Thyroid gland (tissue), 4 donors: ENCODE measurements at regions not wholly inside any gene's neighbourhood (a gene's known extent, or its start where the extent isn't known, plus 50 kb on each side); places are given as distances from the start of the nearest gene placed in this dataset.
"Not testable (repeated sequence)": the region's sequence is repeated elsewhere in the genome, so short reads cannot be mapped to it uniquely, and the experiment has no call there.

Experiments
- DNase-seq, 2 donors: peaks; one replicate each; pipeline ENCODE4 v3.0.0-alpha.2; 2019
- H3K27ac ChIP-seq, 3 donors: fragments of 200-600 bp; sonication (generic); 1 replicate in 2 of 3; 2 replicates in 1 of 3; pipeline ENCODE4 v1.5.1; 2016 to 2019; ENCODE audit warnings: mild to moderate bottlenecking in 1 of 3, moderate library complexity in 1 of 3
- H3K27me3 ChIP-seq: fragments of 200-600 bp; sonication (generic); one replicate; pipeline ENCODE4 v1.5.1; 2019
- H3K36me3 ChIP-seq, 2 donors: fragments of 200-600 bp; sonication (generic); one replicate each; pipeline ENCODE4 v1.5.1; 2016 to 2019
- H3K4me1 ChIP-seq, 2 donors: fragments of 200-600 bp; sonication (generic); one replicate each; pipeline ENCODE4 v1.5.1; 2017 to 2019
- H3K4me3 ChIP-seq, 3 donors: fragments of 200-600 bp; sonication (generic); replicated peaks in 1 of 3; 1 replicate in 2 of 3; 2 replicates in 1 of 3; pipeline ENCODE4 v1.5.1; 2016; ENCODE audit warnings: mild to moderate bottlenecking in 1 of 3
- H3K9me3 ChIP-seq: fragments of 200-600 bp; sonication (generic); one replicate; pipeline ENCODE4 v1.5.1; 2017
- CTCF ChIP-seq, 6 experiments: fragments of 200-600 bp in 3 of 6; fragments of 450-650 bp in 3 of 6; sonication (generic) in 3 of 6; IDR thresholded peaks; one replicate each; pipeline ENCODE4 v1.5.1; 2016 to 2019; ENCODE audit warnings: antibody characterized with exemption in 6 of 6, mild to moderate bottlenecking in 2 of 6, inconsistent platforms in 1 of 6, moderate library complexity in 1 of 6
- POLR2A ChIP-seq, 2 donors: fragments of 450-650 bp; IDR thresholded peaks; one replicate each; pipeline ENCODE4 v1.6.1; 2017; ENCODE audit warnings: antibody characterized with exemption in 2 of 2, mild to moderate bottlenecking in 2 of 2, moderate library complexity in 1 of 2
- WGBS, 2 donors: methylation state at CpG; one replicate each; pipeline ENCODE4 v1.1.5; 2017; 5-methylcytosine and 5-hydroxymethylcytosine counted together
- intact Hi-C: fragments of 100-400 bp; cut with DNase I; formaldehyde crosslinking; loops from one replicate; pipeline ENCODE4 v1.15.1; 2023

DNA sequence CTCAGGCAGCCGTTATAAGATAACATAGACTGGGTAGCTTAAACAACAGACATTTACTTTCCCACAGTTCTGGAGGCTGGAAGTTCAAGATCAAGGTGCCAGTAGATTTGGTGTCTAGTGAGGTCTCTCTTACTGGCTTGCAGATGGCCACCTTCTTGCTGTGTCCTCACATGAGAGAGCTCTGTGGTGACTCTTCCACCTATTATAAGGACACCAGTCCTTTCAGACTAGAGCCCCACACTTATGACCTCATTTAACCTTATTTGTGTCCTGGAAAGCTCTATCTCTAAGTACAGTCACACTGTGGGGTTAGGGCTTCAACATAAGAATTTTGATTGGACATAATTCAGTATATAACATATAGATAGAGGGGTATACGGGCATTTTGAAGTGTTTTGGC is 245.0 kb downstream of the UTRN start:
- intact Hi-C loops: no loop called here
- no peak for DNase-seq
- no peaks in the 10 kb centered on the region for H3K27me3 ChIP-seq
- H3K9me3 ChIP-seq: no peaks in the 10 kb centered on the region
- TF ChIP-seq POLR2A (IDR thresholded peaks at IDR 0.05): no peak
- TF ChIP-seq CTCF (IDR thresholded peaks at IDR 0.05): no peak
- WGBS, 2 donors: 87 to 93% methylated on average over 2 of the region's 2 CpGs
- H3K4me3 ChIP-seq: no peak overlapping the region
- H3K27ac ChIP-seq: no peak overlapping the region
- no peaks in the 10 kb centered on the region for H3K4me1 ChIP-seq
- peaks cover 33 to 39% of the 10 kb centered on the region in 2 donors for H3K36me3 ChIP-seq

DNA sequence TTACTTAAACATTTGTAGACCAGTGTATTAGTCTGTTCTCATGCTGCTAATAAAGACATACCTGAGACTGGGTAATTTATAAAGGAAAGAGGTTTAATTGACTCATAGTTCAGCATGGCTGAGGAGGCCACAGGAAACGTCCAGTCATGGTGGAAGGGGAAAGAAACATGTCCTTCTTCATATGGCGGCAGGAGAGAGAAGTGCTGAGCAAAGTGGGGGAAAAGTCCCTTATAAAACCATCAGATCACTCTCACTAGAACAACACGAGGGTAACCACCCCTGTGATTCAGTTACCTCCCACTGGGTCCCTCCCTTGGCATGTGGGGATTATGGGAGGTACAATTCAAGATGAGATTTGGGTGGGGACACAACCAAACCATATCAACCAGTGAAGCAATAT is 247.1 kb downstream of the UTRN start:
- intact Hi-C loops, H3K4me1 ChIP-seq, H3K4me3 ChIP-seq, H3K9me3 ChIP-seq, DNase-seq, H3K27ac ChIP-seq, H3K27me3 ChIP-seq: not testable (repeated sequence)
- H3K36me3 ChIP-seq: peaks cover 28 to 32% of the 10 kb centered on the region in 2 donors
- 85 to 89% methylated on average over 3 of the region's 3 CpGs for WGBS, 2 donors

DNA sequence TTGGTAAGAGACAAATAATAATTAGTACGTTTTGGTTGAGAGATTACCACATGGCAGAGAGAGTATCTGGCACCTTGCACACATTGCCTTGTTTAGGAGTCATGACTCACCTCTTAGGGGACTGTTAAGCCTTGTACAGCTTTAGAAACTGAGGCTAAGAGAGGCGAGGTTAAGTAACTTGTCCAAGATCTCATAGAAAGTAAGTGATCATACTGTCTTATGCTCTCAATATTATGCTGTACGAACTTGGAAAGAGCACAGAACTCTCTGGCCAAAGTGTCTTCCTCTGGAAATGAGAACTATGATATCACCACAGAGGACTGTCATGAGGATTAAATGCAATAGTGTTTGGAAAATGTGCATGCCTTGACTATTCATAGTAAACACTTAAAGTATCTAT is 249.0 kb downstream of the UTRN start:
- no peak for DNase-seq
- 78 to 85% methylated on average over 3 of the region's 3 CpGs for WGBS, 2 donors

GRCh38 chr6:144535630-144536029 is 250.5 kb downstream of the UTRN start:
- Histone ChIP-seq H3K27ac (no peak overlapping the region), H3K27me3 (no peaks in the 10 kb centered on the region), H3K4me3 (no peak overlapping the region), H3K9me3 (no peaks in the 10 kb centered on the region), H3K4me1 (no peaks in the 10 kb centered on the region), H3K36me3 (peaks cover 26% of the 10 kb centered on the region in 2 donors)
- WGBS, 2 donors: 96 to 100% methylated on average over 2 of the region's 2 CpGs
- TF ChIP-seq POLR2A (IDR thresholded peaks at IDR 0.05) (no peak), CTCF (IDR thresholded peaks at IDR 0.05) (no peak)
- DNase-seq: no peak
- intact Hi-C loops: no loop called here

More for the DNA sequence above, 249.0 kb downstream of the UTRN start:
- TF ChIP-seq POLR2A (IDR thresholded peaks at IDR 0.05) (no peak), CTCF (IDR thresholded peaks at IDR 0.05) (no peak)
- no peaks in the 10 kb centered on the region for H3K27me3 ChIP-seq
- peaks cover 23 to 25% of the 10 kb centered on the region in 2 donors for H3K36me3 ChIP-seq
- no peak overlapping the region for H3K27ac ChIP-seq
- intact Hi-C loops: no loop called here
- H3K4me3 ChIP-seq: no peak overlapping the region
- H3K4me1 ChIP-seq: no peaks in the 10 kb centered on the region
- no peaks in the 10 kb centered on the region for H3K9me3 ChIP-seq

DNA sequence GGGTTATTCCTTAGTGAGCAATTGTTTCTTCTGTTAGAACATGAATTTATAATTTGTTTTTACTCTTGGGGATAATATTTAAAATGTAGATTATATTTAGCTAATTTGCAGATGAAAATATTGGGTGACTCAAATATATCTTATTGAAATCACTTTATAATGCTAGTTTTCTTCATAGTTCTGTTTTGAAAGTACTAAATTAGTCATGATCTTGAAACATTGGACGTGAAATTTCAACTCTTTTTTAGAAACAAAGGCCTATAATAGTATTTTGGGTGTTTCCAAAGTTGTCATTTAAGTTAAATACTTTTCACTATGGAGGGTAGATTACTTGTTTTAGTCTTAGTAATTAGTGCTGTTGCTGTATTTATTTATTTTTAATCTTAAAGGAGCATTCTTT is 250.9 kb downstream of the UTRN start:
- H3K27me3 ChIP-seq: no peaks in the 10 kb centered on the region
- DNase-seq: no peak
- H3K27ac ChIP-seq: no peak overlapping the region
- 89 to 90% methylated on average over 1 of the region's 1 CpG for WGBS, 2 donors
- peaks cover 23 to 28% of the 10 kb centered on the region in 2 donors for H3K36me3 ChIP-seq
- H3K4me1 ChIP-seq: no peaks in the 10 kb centered on the region
- intact Hi-C loops: no loop called here
- TF ChIP-seq CTCF (IDR thresholded peaks at IDR 0.05) (no peak), POLR2A (IDR thresholded peaks at IDR 0.05) (no peak)
- H3K4me3 ChIP-seq: no peak overlapping the region
- H3K9me3 ChIP-seq: no peaks in the 10 kb centered on the region
